ENCODE measurements at regions not wholly inside any gene's neighbourhood (a gene's known extent, or its start where the extent isn't known, plus 50 kb on each side); places are given as distances from the start of the nearest gene placed in this dataset.
"Not testable (repeated sequence)": the region's sequence is repeated elsewhere in the genome, so short reads cannot be mapped to it uniquely, and the experiment has no call there.

DNA sequence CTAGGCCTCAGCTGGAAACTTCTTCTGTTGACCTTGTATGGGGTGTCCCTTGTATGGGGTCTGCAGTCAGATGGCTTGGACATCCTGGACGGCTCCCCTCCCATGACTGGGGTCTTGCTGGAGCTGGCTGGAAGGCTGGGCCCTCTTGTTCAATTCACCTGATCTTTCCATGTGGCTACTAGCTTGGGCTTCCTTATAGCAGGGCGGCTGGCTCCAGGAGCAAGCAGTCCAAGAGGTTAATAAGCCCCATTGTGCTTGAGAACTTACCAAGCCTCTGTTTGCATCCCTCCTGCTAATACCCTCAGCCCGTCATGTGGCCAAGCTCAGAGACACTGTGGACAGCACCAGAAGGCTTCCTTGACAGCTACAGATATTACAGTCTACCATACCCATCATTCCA, 111.6 kb upstream of the NPAS2 start:
- Histone ChIP-seq H3K4me2 (ENCODE audit: low read length) (no peak overlapping the region), H3K79me2 (ENCODE audit: control insufficient read depth, low read length) (no peaks in the 10 kb centered on the region)
- TF ChIP-seq, protein P1, sequence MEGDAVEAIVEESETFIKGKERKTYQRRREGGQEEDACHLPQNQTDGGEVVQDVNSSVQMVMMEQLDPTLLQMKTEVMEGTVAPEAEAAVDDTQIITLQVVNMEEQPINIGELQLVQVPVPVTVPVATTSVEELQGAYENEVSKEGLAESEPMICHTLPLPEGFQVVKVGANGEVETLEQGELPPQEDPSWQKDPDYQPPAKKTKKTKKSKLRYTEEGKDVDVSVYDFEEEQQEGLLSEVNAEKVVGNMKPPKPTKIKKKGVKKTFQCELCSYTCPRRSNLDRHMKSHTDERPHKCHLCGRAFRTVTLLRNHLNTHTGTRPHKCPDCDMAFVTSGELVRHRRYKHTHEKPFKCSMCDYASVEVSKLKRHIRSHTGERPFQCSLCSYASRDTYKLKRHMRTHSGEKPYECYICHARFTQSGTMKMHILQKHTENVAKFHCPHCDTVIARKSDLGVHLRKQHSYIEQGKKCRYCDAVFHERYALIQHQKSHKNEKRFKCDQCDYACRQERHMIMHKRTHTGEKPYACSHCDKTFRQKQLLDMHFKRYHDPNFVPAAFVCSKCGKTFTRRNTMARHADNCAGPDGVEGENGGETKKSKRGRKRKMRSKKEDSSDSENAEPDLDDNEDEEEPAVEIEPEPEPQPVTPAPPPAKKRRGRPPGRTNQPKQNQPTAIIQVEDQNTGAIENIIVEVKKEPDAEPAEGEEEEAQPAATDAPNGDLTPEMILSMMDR (IDR thresholded peaks at IDR 0.05; ENCODE audit: low read depth, low read length, poor library complexity, severe bottlenecking): no peak
- no peak for TF ChIP-seq EZH2phosphoT487 (IDR thresholded peaks at IDR 0.05; ENCODE audit: borderline replicate concordance, low read length)

DNA sequence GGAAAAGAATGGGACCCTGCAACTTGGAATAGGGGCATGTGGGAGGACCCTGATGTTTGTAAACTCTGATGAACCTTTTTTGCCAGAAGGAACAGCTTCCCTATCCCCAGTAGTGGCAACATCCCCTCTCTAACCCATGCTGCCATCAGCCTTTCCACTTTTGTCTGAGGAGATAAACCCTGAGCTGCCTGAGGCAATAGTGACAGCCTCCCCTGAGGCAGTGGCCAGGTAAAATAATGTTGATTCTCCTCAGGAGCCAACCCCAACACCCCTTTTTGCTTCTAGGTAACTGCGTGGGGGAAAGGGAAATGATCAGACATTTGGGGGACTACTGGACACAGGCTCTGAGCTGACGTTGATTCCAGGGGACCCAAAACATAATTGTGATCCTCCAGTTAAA, 106.8 kb upstream of the NPAS2 start:
- Histone ChIP-seq H4K20me1 (ENCODE audit: control insufficient read depth, insufficient read depth, low read depth, low read length) (no peaks in the 10 kb centered on the region), H3K27ac (ENCODE audit: low read depth, low read length) (no peak overlapping the region), H3K4me3 (ENCODE audit: low read length) (no peak overlapping the region), H3K36me3 (ENCODE audit: control insufficient read depth, low read length) (no peaks in the 10 kb centered on the region), H3K27me3 (ENCODE audit: control insufficient read depth, low read length) (no peaks in the 10 kb centered on the region), H3K9me2 (replicated peaks; ENCODE audit: control insufficient read depth, low read length) (no peaks in the 10 kb centered on the region), H3F3A (ENCODE audit: control insufficient read depth, insufficient read depth) (no peaks in the 10 kb centered on the region), H3K79me2 (ENCODE audit: control insufficient read depth, low read length) (no peaks in the 10 kb centered on the region), H3K4me1 (ENCODE audit: control insufficient read depth, low read length) (no peaks in the 10 kb centered on the region), H3K9me3 (ENCODE audit: control insufficient read depth, insufficient read depth, low read length) (no peaks in the 10 kb centered on the region), H3K4me2 (ENCODE audit: low read length) (no peak overlapping the region)
- TF ChIP-seq EZH2phosphoT487 (IDR thresholded peaks at IDR 0.05; ENCODE audit: borderline replicate concordance, low read length): no peak
- TF ChIP-seq, protein P1 (IDR thresholded peaks at IDR 0.05; ENCODE audit: low read depth, low read length, poor library complexity, severe bottlenecking): no peak

More for the DNA sequence above, 111.6 kb upstream of the NPAS2 start:
- no peaks in the 10 kb centered on the region for H3F3A ChIP-seq (ENCODE audit: control insufficient read depth, insufficient read depth)
- H3K27ac ChIP-seq (ENCODE audit: low read depth, low read length): no peak overlapping the region
- H3K9me2 ChIP-seq (replicated peaks; ENCODE audit: control insufficient read depth, low read length): no peaks in the 10 kb centered on the region
- no peaks in the 10 kb centered on the region for H3K9me3 ChIP-seq (ENCODE audit: control insufficient read depth, insufficient read depth, low read length)
- no peaks in the 10 kb centered on the region for H3K27me3 ChIP-seq (ENCODE audit: control insufficient read depth, low read length)
- no peaks in the 10 kb centered on the region for H4K20me1 ChIP-seq (ENCODE audit: control insufficient read depth, insufficient read depth, low read depth, low read length)
- no peak overlapping the region for H3K4me3 ChIP-seq (ENCODE audit: low read length)
- no peaks in the 10 kb centered on the region for H3K4me1 ChIP-seq (ENCODE audit: control insufficient read depth, low read length)
- H3K36me3 ChIP-seq (ENCODE audit: control insufficient read depth, low read length): no peaks in the 10 kb centered on the region

- H3K4me2 ChIP-seq (ENCODE audit: low read length); H3F3A ChIP-seq (ENCODE audit: control insufficient read depth, insufficient read depth); H3K9me3 ChIP-seq (ENCODE audit: control insufficient read depth, insufficient read depth, low read length); H4K20me1 ChIP-seq (ENCODE audit: control insufficient read depth, insufficient read depth, low read depth, low read length); H3K79me2 ChIP-seq (ENCODE audit: control insufficient read depth, low read length); H3K27me3 ChIP-seq (ENCODE audit: control insufficient read depth, low read length); H3K36me3 ChIP-seq (ENCODE audit: control insufficient read depth, low read length); H3K9me2 ChIP-seq (replicated peaks; ENCODE audit: control insufficient read depth, low read length); H3K4me3 ChIP-seq (ENCODE audit: low read length); H3K4me1 ChIP-seq (ENCODE audit: control insufficient read depth, low read length); H3K27ac ChIP-seq (ENCODE audit: low read depth, low read length): not testable (repeated sequence)
Measured at GRCh38 chr2:100714396-100715010, 105.4 kb upstream of the NPAS2 start.

GRCh38 chr2:100715861-100716260, 104.1 kb upstream of the NPAS2 start:
- not testable (repeated sequence) for H3K9me3 ChIP-seq (ENCODE audit: control insufficient read depth, insufficient read depth, low read length); H3K4me1 ChIP-seq (ENCODE audit: control insufficient read depth, low read length); H3F3A ChIP-seq (ENCODE audit: control insufficient read depth, insufficient read depth); H3K27ac ChIP-seq (ENCODE audit: low read depth, low read length); H4K20me1 ChIP-seq (ENCODE audit: control insufficient read depth, insufficient read depth, low read depth, low read length); H3K9me2 ChIP-seq (replicated peaks; ENCODE audit: control insufficient read depth, low read length); H3K4me3 ChIP-seq (ENCODE audit: low read length); H3K36me3 ChIP-seq (ENCODE audit: control insufficient read depth, low read length); H3K27me3 ChIP-seq (ENCODE audit: control insufficient read depth, low read length); H3K4me2 ChIP-seq (ENCODE audit: low read length); H3K79me2 ChIP-seq (ENCODE audit: control insufficient read depth, low read length)
